ENCODE measurements at regions not wholly inside any gene's neighbourhood (a gene's known extent, or its start where the extent isn't known, plus 50 kb on each side); places are given as distances from the start of the nearest gene placed in this dataset.

DNA sequence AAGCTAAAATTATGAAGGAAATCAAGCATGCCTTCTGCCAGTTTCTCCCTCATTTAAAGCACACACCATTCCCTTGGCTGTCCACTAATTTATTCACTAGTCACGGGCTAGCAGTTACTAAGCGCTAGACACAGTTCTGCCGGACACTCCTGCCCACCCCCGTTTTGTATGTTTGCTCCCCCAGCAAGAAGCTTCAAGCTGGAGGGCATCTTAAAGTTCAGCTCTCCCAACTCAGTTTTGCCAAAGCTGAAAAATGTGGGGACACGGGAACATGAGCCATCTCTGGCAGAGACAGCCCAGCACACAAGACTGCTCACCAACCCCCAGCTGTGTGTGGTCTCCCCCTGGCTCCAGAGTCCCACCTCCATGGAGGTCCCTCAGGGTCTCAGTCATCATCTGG, 263.6 kb downstream of the BRD1 start:
- DNase-seq = no peak

DNA sequence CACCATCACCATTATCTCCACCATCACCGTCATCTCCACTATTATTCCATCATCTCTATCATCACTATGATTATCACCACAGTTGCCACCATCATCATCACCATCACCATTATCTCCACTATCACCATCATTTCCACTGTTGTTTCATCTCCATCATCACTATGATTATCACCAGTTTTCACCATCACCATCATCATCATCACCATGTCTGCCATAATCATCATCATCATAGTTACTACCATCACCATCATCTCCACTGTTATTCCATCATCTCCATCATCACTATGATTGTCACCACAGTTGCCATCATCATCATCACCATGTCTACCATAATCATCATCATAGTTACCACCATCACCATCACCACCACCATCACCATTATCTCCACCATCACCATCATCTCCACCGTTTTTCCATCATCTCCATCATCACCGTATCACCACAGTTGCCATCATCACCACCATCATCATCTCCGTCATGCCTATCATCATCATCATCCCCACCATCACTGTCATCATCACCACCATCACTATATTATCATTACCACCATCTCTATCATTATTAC, 264.9 kb downstream of the BRD1 start:
- no peak for DNase-seq

DNA sequence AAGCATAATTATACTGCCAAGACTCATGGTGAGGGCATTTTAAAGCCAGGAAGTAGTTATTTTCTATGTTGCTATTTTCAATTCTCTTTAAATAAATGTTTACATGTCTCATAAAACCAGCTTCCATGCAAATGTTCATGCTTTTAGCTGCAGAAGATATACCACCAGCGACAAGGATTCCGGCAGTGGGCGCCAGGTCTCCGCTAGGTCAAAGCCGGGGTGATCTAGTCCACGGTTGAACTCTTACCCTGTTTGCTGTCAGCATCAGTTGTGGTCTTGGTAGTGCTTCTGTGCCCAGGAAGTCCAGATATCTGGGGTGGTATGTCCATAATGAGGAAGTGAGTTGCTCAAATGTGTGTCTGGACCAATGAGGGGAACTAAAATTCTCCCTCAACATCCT, 265.7 kb downstream of the BRD1 start:
- DNase-seq = no peak

DNA sequence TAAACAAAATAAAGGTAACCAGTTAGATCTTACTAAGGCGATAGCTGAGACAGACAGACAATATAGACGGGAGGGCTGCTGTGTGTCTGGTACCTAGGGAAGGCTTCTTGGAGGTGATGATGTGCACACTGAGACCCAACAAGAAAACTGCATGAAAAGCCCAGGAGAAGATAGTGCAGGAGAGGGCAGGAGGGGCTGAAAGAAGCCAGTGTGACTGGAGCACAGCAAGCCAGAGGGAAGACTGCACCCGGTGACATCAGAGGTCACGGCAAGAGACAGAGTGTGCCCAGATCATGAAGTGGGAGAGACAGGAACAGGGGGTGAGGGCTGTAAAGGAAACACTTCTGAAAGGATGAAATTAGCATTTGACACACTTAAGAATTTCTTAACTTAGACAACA, 266.3 kb downstream of the BRD1 start:
- no peak for DNase-seq

DNA sequence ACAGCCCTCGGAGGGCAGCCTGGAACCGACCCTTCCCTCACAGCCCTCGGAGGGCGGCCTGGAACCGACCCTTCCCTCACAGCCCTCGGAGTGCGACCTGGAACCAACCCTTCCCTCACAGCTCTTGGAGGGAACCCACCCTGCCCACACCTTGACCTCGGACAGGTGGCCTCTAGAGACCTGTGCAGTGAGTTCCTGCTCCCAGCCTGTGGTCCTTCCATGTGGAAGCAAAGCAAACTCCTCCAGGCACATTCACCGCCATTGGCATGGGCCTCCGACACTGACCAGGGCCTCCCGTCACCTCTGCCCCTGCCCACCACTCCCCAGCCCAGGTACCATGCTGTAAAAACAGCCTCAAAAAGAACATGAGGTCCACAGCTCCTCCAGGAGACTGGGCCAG, 272.1 kb downstream of the BRD1 start:
- no peak for DNase-seq

DNA sequence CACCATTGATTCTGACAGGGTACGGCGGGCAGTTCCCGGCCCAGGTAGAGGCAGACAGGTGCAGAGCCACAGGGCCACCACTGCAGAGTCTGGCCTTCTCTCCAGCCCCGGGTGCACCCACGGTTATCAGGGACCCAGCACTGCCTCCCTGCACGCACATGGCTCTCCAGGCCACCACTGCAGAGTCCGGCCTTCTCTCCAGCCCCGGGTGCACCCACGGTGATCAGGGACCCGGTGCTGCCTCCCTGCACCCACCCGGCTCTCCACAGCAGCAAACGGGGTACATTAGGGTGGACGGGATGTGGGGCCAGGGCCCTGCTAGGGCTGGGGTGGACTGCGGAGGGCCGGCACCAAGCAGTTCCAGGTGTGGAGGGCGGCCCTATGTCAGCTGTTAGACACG, 272.9 kb downstream of the BRD1 start:
- no peak for DNase-seq

DNA sequence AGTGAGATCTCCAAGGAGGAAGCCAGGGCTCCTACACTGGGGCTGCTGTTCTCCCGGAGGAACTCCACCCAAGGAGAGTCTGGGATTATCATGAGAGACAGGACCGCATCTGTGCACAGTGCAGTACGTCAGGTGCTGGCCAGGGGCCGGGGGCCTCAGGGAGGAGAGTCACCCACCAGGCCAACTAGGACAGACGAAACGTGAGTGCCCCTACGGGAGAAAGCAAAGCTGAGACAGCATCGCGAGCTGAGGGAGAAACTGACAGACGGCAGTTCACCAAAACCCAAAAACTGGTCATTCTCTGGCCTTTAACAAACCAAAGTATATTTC, 273.4 kb downstream of the BRD1 start:
- DNase-seq = no peak

DNA sequence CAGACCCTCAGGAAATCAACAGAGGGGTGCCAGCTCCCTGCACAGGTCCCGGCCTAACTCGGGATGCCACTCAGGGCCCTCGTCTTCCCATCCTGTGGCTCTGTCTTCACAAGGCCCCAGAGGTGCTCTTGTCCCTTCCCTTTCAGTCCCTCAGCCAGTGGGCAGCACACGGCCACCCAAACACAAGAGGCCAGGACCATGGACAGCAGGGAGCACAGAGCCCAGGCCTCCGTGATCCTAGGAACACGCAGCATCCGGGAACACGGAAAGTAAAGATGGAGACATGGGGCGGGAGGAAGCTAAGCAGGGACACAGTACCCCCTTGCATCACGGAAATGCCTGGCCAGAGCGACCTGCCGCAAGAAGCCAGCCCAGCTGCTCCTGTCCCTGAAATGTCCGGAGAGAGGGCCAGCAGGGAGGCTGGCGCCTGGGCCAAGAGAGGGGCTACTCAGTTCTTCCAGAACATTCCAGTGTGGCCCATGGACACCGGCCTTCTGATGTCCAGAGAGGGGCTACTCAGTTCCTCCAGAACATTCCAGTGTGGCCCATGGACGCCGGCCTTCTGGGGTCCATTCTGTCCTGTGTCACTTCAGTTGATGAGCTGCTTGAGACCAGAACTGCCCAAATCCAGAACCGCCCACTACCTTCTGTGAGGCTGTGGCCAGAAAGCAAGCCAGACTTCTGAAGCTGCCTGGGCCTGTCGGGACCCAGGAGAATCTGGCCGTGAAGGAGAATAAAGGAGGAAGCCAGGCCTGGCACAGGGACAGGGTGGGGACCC, 274.0 kb downstream of the BRD1 start:
- DNase-seq = no peak

DNA sequence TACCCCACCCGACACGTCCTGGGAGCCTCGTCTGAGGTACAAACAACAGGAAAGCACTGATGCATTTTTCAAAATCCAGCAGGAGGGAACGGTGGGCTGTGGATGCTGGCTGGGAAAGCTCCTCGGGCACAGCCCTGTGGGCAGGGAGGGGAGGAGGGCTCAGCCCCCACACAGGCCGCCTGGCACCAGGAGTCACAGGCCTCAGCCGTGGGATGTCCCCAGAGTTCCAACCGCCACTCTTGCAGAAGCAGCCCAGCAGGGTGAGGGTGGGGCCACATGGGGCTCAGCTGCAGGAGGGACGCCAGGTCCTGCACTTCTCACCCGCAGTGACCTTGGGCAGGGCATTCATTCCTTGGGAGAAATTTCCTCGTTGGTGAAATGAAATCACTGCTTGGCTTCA, 274.6 kb downstream of the BRD1 start:
- DNase-seq = no peak

DNA sequence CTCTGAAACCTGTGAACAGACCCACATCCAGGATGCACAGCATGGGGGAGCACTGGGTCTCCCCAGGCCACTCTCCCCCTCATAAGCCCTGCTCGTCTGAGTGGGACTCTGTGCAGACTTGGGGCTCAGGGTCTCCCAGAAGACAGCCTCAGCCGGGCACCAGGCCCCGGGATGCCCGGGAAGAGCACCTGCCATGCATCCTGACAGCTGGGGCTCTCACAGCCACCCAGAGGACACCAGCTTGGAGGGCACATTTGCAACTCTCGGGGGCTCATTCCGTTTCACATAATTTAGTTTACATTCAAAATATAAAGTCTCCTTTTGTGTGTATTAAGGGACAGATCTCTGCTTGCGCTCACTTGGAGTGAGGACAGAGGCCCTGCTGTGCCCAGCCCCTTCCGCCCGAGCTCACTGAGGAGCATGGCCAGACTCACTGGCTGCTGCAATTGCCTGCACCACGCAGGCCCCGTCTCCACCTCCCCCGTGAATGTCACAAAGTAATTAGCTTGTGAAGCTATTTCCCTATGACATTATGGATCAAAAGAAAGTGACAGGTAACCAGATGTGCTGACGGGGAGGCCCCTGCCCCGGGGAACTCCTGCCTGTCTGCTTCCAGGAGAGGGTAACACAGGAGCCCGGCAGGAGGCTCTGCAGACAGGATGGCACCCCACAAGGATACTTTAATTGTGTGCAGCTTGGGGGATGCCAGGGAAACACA, 275.6 kb downstream of the BRD1 start:
- no peak for DNase-seq

DNA sequence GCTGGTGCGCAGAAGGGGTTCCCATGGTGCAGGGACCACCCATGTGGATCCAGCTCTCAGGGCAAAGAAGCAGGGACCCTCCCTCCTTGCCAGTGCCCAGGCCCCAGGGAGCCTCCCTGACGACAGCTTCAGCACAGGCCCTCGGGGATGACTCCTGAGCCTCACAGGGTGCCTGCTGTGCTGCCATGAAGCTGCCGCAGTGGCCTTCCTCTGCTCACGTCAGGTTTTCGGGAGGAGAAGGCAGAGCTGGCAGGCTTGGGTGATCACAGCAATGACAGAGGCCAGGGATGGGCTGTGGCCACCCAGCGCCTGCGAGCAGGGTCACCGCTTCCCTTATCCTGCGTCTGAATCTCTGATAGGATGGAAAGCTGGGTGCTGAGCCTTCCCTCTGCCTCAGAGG, 276.2 kb downstream of the BRD1 start:
- no peak for DNase-seq

DNA sequence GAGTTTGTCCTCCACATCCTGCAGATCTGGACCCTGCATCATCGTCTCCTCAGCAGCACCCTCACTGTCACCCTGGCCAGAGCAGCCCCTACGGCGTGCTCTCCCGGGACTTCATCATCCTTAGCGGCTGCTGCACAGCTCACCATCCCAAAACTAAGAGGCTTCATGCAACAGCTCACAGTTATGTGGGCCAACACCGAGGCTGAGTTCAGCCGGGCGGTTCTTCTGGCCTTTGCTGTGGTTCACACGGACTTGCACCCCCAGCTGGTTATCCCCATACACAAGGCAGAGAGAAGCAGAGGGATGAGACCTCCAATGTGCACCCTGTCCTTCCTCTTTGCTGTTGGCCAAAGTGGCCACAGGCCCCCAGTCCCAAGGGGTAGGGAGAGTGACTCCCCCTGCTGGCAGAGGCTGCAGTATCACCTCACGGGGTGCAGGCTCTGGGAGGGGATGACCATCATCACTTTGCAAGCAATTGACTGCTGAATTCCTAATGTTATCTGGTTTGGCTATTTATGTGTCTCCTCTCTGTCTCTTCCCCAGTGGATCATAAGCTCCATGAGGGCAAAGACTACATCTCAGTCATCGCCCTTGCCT, 276.8 kb downstream of the BRD1 start:
- no peak for DNase-seq

DNA sequence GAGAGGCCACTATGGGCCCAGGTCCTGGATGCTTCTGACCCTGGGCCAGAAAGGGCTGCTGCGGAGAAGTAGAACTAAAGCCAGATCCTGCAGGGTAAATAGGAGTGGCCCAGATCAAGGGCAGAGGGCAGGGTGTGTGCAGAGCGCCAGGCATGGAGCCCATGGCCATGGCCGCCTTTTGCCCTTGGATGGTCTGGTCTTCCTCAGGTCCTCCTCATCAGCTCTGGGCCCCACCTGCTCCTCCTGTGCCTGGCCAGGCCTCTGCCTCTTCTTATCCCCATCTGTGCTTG, 277.6 kb downstream of the BRD1 start:
- no peak for DNase-seq

DNA sequence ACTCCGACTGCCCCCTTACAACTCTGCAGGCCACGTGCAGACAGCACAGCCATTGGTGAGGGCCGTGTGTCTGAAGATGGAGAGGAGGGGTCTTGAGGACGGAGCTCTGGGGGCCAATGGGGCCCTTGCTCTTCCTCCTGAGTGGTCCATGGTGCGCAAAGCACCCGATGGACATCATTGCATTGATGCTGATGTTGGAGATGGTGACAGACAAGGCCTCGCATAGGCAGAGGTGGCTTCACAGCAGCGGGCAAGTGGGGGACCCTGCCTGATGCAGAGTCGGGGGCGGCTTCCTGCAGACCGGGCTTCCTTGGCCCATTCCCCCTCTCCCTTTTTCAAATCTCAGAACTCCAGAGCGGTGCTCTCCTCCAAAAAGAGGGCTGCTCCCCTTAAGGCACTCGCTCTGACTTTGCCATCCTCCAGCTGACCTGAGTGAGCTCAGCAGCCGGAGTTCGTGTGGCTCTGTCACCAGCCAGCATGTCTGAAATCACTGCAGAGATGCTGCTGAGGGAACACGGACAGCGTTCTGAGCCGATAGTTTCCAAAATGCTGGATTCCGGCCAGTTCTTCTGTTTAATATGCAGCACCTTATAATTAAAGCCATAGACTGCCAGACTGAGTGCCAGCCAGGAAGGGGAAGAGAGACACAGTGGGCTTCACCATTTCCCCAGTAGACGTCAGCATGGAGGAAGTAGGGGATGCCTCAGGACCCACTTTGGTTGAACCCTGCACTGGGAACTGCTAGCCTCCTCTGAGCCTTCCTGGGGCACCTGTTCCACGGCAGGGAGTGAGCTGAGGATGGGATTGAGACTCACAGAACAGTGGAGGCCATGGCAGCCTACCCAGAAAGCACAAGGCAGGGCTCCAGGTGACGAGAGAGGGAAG, 278.2 kb downstream of the BRD1 start:
- no peak for DNase-seq

DNA sequence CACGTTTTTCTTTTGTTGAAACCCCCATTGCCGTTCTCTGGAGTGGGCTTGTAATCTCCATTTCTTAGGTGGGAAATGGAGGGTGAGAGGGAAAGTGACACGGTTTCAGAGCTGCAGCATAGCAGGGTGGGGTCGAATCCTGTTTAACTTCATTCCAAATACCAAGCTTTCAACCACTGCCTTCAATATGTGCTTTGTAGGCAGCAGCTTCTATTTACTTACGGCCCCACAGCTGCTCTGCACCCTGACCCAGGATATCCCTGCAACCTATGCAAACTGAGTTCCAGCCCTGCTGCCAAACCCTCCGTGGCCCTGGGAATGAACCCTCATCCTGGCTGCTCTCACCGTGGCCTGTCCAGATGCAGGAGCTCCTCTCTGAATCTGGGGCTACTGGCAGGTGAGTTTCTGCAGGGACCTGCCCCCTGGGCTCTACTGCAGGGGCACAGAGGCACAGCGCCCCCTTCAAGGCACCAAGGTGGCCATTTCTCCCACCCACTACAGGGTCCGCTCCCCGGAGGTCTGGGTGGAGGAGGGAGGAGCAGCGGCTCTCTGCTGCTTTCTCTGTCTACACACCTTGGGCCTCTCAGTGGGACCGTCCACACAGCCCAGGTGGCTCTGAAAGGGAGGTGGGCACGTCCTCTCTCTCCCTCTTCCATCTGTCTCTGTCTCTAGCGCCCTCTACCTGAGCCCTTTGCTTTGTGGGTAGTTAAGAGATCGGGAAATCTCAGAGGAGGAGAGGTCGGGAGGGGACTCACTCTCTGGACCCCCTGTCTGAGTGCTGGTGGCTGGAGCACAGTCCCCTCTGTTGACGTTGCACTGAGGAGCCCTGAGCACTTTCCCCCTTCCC, 279.1 kb downstream of the BRD1 start:
- DNase-seq = no peak

DNA sequence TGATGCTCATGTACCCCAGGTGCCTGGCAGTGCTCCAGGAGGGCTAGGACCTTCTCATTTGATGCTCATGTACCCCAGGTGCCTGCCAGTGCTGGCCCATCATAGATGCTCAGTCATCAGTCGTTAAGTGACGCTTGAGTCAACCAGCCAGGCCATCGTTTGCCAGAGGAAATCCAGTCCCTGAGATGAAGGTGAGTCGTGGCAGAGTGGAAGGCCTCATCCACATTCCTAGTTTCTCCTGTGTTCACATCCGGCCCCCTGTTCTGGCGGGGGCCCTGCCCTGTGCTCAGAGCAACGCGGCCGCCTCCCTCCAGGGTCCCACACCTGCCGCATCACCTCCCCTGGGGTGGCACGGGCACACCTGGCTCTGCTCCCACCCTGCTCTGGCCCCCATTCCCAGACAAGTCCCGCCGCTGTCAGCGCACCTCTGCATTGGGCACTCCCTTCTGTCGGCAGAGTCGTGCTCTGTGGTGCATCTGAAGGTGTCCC, 279.9 kb downstream of the BRD1 start:
- no peak for DNase-seq

DNA sequence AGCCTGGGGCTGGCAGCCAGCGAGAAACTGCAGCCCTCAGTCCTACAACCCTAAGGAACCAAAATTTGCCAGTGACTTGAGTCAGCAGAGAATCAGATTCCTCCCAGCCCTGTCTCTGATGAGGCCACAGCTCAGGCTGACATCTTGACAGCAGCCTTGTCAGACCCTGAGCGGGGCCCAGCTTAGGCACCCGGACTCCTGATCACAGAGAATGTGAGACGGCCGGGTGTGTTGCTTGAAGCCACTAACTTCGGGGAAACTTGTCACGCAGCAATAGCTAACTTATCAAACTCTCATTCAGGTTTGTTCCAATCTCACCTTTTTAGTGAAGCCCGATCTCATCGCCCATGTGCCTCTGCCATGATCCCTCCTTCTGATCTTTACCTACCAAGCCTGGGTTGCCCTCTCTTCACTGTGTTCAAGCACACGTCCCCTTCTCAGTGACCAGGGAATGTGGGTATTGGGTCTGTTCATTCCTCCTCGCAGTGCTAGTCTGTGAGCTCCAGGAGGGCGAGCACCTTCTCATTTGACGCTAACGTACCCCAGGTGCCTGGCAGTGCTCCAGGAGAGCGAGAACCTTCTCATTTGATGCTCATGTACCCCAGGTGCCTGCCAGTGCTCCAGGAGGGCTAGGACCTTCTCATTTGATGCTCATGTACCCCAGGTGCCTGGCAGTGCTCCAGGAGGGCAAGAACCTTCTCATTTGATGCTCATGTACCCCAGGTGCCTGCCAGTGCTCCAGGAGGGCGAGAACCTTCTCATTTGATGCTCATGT, 280.7 kb downstream of the BRD1 start:
- DNase-seq = no peak

DNA sequence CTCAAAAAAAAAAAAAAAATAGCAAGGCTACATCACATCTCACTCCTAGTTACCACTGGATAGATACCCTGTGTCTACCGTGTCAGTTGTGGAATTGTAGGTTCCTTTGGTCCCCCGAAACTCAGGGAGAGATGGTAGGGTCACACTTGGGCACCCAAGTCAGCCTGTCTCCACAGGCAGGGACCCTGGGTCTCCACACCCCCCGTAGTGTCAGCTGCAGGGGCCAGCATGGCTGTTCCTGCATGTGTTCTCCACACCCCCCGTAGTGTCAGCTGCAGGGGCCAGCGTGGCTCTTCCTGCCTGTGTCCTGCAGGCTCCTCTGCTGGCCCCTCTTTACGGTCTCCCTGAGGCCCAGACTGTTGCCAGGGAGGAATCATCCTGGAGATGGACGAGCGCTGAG, 282.1 kb downstream of the BRD1 start:
- no peak for DNase-seq

DNA sequence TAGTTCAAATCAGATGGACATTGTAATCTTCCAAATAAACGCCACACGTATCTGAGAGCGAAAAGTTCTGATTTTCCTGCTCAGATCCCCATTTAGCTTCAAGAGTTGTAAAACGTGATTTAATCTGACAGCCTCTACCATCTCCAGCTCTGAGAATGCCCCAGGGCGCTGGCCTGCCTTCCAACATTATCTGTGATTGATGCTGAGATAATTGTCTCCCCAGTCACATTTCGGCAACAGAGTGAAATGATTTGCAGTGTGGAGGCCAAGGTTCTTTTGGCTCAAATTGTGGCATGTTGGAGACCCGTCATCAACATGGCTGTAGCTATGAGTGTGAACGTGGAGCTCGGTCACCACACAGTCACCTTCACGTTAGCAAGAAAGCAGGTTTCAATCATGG, 283.4 kb downstream of the BRD1 start:
- DNase-seq = no peak

DNA sequence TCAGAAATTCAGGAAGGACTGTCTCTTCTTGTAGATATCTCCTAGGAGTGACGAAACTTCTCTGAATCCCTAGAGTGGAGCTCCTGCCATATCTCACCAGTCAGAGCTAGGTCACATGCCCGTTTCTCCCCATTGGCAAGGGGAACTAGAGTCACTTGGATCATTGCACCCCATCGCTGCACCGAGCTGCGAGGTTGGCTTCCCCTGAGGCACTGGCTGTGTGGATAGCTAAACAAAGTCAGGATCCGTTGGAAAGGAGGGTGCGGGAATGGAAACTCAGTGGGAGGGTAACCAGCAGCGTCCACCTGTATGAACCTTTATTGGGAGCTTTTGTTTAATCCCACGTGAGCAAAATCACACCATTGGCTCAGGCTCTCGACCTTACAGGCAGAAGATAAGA, 283.8 kb downstream of the BRD1 start:
- no peak for DNase-seq

DNA sequence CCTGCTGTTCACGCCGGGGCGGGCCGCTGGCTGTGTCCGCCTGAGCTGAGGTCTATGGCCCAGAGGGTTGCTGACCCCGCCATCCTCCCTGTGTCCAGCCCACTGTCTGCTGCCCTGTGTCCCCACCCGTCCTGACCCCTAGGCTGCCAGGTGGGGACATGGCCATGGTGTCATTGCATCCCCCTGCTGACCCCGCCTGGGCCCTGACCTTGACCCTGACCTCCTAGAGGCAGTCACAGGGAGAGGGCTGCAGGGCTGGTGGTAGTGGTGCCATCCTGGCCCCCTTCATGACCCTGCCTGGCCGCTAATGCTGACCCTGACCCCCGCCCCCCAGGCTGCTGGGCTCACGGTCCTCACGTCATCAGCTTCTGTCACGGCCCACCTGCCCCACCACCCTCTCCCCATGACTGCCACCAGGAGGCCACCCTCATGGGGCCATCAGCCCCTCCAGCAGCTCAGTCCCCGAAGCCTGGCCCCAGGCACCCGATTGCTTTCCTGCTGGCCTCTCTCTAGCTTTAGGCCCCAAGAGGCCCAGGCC, 285.9 kb downstream of the BRD1 start:
- DNase-seq = no peak
